ENCODE measurements at regions not wholly inside any gene's neighbourhood (a gene's known extent, or its start where the extent isn't known, plus 50 kb on each side); places are given as distances from the start of the nearest gene placed in this dataset.
"Not testable (repeated sequence)": the region's sequence is repeated elsewhere in the genome, so short reads cannot be mapped to it uniquely, and the experiment has no call there.

DNA sequence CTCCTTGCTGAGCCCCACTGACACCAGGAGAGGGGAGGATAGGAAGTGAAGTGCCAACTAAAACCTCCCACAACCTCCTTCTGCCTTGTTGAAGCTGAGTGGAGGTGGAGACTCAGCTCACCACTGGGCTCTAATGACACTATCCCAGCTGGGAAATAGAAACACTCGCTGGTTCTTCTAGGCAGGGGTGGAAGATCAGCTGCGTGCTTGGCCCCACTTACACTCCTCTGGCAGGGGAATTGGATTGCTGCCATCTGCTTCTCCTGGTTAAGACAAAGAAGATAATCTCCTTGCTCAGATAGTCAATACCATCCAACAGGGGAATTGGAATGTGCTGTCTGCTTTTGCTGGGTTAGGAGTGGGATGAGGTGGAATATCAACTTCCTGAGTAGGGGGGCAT, 392.5 kb downstream of the ZNF674 start:
- DNase-seq (ENCODE audit: low read depth): no peak

DNA sequence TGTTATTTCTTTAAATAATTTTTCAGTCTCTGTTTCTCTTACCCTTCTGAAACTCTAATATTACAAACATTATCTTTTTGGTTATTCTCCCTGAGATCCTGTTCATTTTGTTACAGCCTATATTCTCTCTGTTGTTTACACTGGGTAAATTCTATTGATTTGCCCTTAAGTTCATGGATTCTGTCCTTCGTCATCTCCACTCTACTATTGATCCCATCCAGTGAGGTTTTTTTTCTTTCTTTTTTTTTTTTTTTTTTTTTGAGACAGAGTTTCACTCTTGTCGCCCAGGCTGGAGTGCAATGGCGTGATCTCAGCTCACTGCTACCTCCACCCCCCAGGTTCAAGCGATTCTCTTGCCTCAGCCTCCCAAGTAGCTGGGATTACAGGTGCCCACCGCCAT, 393.9 kb downstream of the ZNF674 start:
- not testable (repeated sequence) for DNase-seq (ENCODE audit: low read depth)

DNA sequence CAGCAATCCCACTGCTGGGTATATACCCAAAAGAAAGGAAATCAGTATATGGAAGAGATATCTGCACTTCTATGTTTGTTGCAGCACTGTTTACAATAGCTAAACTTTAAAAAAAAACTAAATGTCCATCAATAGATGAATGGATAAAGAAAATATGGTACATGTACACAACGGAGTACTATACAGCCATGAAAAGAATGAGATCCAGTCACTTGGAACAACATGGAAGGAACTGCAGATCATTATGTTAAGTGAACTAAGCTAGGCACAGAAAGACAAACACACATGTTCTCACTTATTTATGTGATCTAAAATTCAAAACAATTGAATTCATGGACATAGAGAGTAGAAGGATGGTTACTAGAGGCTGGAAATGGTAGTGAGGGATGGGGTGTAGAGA, 400.7 kb downstream of the ZNF674 start:
- no peak for DNase-seq (ENCODE audit: low read depth)

DNA sequence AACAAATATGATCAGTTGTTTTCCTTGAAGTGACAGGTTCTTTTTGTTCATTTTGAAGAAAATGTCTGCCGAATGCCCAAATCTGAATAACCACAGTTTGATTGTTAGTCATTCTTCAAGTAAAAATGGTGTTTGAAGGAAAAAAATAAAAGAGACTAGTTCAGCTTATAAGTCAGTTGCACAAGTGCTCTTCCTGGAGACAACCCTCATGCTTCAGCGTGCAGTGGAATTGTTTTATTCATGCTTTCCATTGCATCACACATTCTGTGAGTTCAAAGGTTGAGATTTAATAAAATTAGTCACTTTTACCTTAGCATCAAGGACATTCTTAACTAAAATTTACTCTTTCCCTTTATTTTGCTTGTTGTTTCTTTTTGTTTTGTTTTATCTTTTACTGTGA, 404.9 kb downstream of the ZNF674 start:
- no peak for DNase-seq (ENCODE audit: low read depth)

DNA sequence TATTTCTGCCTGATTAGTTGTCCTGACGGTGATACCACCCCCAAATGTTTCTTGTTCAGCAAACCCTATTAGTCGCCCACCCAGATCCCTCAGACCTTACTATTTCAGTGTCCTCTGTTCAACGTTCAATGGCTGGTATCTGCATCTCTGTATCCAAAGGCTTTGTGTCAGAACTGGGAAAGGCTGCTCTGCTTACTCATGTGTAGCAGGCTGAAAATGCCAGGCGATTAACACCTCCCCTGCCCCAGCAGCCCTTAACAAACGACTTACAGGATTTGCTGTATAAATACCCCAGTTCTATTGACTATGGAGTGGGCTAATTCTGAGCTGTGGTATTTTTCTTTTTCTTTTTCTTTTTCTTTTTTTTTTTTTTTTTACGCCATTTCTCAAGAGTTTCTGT, 415.0 kb downstream of the ZNF674 start:
- no peak for DNase-seq (ENCODE audit: low read depth)

DNA sequence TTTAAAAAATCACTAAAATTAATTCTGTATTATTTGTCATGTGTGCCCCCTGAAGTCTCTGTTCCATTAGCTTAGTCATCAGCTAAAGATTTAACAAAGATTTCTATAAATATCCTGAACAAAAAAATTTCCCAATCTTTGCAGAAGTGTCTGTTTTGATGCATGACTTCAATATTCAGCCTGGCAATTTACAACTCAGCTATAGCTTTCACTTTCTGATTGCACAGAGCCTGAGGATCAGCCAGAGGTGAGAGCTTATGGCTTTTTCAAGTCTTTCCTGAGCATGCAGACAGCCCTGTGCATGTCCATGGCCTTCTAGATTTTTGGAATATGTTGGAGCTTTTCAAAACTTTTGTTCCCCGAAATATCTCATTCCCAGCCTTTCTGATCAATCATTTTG, 420.1 kb downstream of the ZNF674 start:
- DNase-seq (ENCODE audit: low read depth): no peak

DNA sequence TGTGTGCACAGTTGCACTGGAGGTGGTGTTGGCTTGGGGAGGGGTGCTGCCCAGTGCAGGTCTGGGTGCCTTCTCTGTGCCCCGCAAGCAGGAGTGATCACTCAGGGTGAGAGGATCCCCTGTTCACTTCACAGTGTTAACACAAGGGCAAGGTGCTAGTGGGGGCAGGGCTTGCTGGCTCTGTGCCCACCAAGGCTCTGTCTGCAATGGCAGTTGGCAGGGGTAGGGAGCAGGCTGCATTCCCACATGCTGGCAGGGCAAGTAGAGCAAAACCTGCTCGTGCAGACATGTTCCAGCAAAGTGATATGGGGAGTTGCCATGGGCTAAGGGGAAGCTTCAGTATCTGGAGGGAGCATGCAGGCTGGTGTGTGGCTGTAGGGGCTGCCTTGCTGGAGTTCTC, 428.0 kb downstream of the ZNF674 start:
- no peak for DNase-seq (ENCODE audit: low read depth)

DNA sequence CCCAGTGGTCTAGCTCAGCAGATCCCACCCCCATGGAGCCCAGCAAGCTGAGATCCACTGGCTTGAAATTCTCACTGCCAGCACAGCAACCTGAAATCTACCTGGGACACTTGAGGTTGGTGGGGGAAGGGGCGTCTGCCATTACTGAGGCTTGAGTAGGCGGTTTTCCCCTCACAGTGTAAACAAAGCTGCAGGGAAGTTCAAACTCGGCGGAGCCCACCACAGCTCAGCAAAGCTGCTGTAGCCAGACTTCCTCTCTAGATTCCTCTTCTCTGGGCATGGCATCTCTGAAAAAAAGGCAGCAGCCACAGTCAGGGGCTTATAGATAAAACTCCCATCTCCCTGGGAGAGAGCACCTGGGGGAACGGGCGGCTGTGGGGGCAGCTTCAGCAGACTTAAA, 457.9 kb downstream of the ZNF674 start:
- DNase-seq (ENCODE audit: low read depth): not testable (repeated sequence)

DNA sequence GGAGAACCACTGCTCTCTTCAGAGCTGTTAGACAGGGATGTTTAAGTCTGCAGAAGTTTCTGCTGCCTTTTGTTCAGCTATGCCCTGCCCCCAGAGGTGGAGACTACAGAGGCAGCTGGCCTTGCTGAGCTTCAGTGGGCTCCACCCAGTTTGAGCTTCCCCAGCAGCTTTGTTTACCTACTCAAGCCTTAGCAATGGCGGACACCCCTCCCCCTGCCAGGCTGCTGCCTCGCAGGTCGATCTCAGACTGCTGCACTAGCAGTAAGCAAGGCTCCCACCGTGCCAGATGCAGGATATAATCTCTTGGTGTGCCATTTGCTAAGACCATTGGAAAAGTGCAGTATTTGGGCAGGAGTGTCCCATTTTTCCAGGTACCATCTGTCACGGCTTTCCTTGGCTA, 465.1 kb downstream of the ZNF674 start:
- DNase-seq (ENCODE audit: low read depth): not testable (repeated sequence)

DNA sequence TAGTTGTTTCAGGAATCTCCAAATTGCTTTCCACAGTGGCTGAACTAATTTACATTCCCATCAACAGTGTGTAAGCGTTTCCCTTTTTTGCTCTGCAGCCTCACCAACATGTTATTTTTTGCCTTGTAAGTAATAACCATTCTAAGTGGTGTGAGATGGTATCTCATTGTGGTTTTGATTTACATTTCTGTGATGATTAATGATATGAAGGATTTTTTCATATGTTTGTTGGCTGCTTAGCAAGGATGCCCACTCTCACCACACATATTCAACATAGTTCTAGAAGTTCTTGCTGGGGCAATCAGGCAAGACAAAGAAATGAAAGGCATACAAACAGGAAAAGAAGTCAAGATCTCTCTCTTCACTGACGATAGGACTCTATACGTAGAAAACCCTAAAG, 472.4 kb downstream of the ZNF674 start:
- DNase-seq (ENCODE audit: low read depth): no peak

DNA sequence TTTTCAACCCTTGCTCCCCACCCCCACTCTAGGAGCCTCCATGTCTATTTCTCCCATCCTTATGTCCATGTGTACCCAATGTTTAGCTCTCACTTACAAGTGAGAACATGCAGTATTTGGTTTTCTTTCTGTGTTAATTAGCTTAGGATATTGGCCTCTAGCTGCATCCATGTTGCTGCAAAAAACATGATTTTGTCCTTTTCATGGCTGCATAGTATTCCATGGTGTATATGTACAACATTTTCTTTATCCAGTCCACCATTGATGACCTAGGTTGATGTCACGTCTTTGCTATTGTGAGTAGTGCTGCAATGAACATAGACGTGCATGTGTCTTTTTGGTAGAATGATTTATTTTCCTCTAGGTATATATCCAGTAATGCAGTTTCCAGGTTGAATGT, 472.8 kb downstream of the ZNF674 start:
- no peak for DNase-seq (ENCODE audit: low read depth)

DNA sequence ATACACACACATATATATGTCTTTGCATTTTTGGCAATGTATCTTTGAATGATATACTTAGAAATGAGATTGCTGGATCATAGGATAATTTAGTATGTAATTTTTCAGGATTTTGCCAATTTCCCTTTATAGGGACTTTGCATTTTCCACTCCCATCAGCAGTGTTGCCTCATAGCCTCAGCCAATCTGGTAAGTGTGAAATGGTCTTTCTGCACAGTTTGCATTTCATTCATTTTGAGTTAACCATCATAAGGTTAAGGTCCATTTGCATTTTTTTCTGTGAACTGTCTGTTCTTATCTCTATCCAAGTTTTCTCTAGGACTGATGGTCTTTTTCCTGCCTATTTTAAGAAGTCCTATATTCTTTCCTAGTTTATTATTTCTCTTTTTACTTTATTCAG, 474.8 kb downstream of the ZNF674 start:
- DNase-seq (ENCODE audit: low read depth): no peak

DNA sequence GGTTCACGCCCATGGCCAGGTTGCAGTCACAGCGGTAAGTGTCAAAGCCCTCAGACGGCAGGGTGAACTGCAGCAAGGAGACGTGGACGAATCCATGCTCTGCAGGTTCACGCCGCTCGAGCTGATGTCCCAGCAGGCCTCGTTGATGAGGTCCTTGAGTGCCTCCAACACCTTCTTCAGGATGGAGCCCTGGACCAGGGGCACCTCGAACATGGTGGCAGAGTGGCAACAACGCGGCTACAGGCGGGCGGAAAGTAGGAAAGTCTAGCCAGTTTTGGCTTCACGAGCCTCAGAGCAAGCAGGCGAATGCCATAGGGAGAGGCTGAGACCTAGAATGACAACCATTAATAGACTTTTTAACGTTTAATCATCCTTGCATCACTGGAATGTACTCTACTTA, 485.9 kb downstream of the ZNF674 start:
- DNase-seq (ENCODE audit: low read depth): no peak

DNA sequence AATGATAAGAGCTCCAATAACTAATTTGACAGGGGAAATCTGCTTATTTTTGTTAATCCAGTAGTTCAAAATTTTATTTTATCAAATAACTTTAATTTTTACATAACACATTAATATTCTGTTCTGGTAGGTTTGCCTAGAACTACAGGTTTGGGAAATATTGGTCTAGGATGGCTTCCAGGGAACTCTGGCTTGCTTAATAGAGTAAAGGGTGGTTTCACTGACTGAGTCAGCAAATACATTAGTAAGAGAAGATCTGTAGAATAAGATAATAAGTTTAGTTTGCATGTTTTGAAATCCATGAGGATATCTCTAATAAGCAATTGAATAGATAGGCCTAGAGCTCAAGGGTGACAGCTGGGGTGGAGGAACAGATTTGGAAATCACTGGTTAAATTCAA, 500.7 kb downstream of the ZNF674 start:
- DNase-seq (ENCODE audit: low read depth): no peak

DNA sequence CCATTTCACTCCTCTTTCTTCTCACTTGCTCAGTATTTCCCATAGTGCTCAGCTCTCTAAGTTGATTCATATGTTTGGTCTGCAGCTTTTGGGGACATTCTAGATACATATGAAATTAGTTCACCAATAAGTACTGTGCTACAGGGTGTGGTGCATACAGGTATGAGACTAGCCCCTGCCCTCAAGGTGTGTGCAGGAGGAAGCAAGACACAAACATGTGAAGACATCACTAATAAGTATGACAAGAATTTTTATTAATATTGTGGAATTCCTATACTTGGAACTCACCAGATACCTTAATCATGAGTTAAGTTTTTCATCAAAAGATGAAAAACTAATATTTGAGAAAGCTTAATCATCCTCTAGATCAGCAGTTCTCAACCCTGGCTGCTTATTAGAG, 505.2 kb downstream of the ZNF674 start:
- DNase-seq (ENCODE audit: low read depth): no peak

DNA sequence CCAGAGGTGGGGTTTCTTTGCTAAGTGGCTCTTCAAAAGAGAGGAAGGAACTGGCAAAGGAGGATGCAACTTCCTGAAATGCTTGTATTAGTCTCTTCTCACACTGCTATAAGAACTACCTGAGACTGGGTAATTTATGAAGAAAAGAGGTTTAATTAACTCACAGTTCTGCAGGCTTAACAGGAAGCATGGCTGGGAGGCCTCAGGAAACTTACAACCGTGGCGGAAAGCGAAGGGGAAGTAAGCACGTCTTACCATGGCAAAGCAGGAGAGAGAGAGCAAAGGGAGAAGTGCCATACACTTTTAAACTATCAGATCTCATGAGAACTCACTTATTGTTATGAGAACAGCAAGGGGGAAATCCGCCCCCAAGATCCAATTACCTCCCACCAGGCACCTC, 505.7 kb downstream of the ZNF674 start:
- DNase-seq (ENCODE audit: low read depth): no peak

DNA sequence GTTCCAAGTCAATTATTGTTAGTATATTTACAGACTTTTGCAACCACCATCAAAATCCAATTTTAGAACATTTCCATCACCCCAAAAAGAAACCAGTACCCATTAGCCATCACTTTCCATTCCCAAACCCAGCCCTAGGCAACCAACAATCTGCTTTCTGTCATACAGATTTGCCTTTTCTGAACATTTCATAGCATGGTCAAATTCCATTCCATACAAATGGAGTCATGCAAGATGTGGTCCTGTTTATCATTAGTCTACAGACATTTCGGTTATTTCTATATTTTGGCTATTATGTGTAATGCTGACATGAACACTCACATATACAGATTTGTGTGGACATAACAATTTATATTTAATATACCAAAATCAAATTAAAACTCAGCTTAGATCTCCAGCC, 508.7 kb downstream of the ZNF674 start:
- DNase-seq (ENCODE audit: low read depth): no peak

DNA sequence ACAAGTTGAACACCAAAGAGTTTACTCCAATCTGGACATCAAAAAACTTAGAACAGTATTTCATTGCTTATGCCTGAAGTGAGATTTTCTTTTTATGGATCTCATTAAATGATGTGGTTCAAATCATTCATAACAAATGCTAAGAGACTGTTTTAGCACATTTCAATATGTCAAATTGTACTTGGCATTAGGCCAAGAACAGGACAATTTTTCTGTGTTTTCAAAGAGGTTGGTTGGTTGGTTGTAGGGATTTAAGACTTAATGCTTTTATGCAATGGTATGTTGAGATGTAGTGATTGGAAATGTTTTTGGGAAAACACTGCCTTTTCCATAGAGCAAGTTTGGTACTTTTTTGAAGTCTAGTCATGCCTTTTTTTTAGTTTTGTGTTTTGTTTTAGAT, 510.4 kb downstream of the ZNF674 start:
- DNase-seq (ENCODE audit: low read depth): no peak

DNA sequence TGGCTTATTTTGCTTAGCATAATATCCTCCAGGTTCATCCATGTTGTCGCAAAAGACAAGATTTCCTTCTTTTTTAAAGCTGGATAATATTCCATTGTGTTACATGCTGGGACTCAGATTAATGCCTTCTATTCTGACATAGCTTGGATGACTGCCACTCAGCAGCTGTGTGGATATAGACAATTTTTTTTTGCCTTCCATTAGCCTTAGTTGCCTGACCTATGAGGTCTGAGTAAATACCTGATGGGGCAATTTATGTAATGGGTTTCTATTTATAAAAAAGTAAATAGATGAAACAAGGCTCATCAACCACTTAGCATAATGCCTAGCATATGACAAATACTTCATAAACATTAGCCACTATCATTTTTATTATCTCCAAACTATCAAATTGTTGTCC, 515.4 kb downstream of the ZNF674 start:
- no peak for DNase-seq (ENCODE audit: low read depth)

DNA sequence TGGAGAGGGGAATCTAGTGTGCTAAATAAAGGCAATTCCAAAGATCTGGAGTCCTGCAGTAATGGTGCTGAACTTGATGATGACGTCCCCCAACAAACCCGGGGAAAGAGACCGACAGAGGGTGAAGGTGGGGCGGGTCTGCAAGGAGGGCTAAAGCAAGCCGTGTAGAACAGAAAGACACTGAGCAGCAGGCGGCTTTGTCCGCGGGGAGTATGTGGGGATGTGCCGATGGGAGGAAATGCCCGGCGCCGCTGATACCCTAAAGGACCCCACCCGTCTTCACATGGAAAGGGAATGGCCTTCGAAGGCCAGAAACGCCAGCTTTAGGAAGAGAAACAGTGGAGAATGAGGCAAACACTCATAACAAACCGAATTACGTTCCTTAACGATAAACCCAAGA, 528.9 kb downstream of the ZNF674 start:
- no peak for DNase-seq (ENCODE audit: low read depth)

DNA sequence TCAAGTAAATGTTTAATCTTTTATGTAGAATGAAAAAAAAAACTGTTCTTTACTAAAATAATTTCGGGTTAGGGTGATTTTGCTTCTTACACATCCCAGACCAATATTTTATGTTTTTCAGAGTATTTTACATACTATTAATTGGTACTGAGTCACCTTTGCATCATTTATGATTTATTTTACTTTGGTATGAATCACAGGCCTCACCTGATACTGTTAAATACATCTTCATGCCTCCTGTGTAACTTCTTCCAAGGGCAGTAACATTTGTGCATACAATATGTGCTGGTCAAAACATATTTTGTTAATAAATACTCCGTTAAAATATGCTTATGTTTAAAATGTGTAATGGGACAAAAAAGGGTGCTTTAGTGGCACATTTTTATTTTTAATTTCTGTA, 529.6 kb downstream of the ZNF674 start:
- DNase-seq (ENCODE audit: low read depth): no peak

DNA sequence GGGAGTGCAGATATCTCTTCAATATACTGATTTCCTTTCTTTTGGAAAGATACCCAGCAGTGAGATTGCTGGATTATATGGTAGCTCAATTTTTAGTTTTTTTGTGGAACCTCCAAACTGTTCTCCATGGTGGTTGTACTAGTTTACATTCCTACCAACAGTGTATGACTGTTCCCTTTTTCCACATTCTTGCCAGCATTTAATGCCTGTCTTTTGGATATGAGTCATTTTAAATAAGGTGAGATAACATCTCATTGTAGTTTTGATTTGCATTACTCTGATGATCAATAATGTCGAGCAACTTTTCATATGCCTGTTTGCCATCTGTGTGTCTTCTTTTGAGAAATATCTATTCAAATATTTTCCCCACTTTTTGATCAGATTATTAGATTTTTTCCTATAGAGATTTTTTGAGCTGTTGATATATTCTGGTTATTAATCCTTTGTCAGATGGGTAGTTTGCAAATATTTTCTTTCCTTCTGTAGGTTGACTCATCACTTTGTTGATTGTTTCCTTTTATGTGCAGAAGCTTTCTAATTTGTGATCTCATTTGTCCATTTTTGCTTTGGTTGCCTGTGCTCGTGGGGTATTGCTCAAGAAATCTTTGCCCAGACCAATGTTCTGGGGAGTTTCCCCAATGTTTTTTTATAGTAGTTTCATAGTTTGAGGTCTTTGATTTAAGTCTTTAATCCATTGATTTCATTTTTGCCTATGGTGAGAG, 552.7 kb downstream of the ZNF674 start:
- DNase-seq (ENCODE audit: low read depth): no peak

DNA sequence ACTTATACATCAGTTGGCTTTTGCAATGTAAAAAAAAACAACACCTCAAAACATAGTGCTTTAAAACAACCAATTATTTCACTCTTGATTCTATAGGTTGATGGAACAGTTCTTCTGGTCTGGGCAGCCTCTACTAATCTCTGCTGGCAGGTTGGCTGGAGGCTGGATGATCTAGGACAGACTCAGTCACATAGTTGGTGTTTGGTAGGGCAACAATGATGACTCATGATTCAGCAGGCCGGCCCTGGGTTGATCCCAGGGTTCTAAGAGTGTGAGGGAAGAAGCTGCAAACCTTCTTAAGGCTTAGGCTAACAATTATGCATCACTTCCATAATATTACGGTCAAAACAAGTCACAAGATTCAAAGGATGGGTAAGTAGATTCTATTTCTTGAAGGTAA, 558.2 kb downstream of the ZNF674 start:
- DNase-seq (ENCODE audit: low read depth): no peak

DNA sequence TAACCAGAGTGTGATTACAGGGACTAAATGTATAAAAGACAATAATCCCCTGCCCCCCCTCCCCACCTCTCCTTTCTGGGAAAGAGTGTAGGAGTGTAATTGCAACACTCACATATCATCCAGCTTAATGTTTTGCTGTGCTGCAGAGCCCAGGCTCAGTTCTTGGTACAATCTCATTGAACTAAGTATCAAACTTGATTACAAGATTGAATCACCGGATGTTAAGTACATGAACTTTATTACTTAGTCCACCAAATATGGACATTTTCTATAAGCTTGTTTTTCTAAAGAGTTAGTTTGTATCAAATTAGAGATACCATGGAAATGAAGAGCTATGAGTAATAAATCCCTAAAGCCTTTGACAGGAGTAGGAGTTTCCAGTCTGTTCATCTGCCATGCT, 559.1 kb downstream of the ZNF674 start:
- DNase-seq (ENCODE audit: low read depth): no peak
